ENCODE measurements at regions not wholly inside any gene's neighbourhood (a gene's known extent, or its start where the extent isn't known, plus 50 kb on each side); places are given as distances from the start of the nearest gene placed in this dataset.

GRCh38 chr17:33451221-33451620 lies 158.1 kb upstream of the ASIC2 start:
- TF ChIP-seq, protein P1, sequence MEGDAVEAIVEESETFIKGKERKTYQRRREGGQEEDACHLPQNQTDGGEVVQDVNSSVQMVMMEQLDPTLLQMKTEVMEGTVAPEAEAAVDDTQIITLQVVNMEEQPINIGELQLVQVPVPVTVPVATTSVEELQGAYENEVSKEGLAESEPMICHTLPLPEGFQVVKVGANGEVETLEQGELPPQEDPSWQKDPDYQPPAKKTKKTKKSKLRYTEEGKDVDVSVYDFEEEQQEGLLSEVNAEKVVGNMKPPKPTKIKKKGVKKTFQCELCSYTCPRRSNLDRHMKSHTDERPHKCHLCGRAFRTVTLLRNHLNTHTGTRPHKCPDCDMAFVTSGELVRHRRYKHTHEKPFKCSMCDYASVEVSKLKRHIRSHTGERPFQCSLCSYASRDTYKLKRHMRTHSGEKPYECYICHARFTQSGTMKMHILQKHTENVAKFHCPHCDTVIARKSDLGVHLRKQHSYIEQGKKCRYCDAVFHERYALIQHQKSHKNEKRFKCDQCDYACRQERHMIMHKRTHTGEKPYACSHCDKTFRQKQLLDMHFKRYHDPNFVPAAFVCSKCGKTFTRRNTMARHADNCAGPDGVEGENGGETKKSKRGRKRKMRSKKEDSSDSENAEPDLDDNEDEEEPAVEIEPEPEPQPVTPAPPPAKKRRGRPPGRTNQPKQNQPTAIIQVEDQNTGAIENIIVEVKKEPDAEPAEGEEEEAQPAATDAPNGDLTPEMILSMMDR (conservative IDR thresholded peaks at IDR 0.05) = no peak
- TF ChIP-seq ZFX (IDR thresholded peaks at IDR 0.05) = no peak
- no peak overlapping the region for H3K27ac ChIP-seq

- no peak overlapping the region for H3K27ac ChIP-seq
- no peak for TF ChIP-seq ZFX (IDR thresholded peaks at IDR 0.05)
- TF ChIP-seq, protein P1 (conservative IDR thresholded peaks at IDR 0.05) = no peak
Observed at GRCh38 chr17:33457477-33457876, 164.4 kb upstream of the ASIC2 start.

DNA sequence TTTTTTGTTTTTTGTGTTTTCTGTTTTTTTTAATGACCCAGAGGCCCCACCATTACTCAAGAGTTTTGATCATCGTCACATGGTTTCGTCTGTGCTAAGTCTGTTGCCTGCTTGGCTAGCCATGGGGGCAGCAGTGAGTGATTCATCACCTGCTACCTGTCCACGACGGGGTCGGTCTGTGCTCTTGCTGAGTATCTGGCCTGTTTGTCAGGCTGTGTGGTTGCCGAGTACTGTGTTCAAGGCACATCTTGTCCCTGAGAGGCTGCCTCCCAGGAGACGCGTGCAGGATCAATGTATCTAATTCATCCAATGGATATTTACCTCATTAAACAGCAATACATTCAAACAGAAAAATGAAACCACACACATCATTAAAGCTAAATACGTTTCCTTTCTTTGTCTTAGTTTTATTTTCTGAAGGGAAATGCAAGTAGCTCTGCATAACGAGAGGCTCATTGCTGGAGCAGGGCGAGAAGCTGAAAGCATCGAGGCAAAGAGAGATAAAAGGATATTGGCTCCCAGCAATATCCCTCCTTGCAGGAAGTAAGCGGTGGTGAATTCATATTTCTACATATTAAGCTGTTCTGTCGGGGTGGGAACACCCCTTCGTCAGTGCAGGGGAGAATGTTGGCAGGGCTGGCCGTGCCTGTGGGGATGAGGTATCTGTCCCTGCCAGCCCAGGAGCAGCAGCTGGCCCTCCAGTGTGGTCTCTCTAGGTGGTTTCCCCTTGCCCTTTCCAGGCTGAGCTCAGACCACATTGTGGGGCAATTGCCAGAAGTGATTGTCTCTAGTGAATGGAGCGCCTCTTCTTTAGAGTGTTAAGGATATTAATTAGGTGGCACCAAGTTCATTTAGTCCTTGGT lies 166.2 kb upstream of the ASIC2 start:
- H3K27ac ChIP-seq = no peak overlapping the region
- TF ChIP-seq, protein P1 (conservative IDR thresholded peaks at IDR 0.05) = no peak
- TF ChIP-seq ZFX (IDR thresholded peaks at IDR 0.05) = no peak

GRCh38 chr17:33460781-33461450 lies 167.8 kb upstream of the ASIC2 start:
- no peak overlapping the region for H3K27ac ChIP-seq
- TF ChIP-seq, protein P1 (conservative IDR thresholded peaks at IDR 0.05) = no peak
- no peak for TF ChIP-seq ZFX (IDR thresholded peaks at IDR 0.05)

DNA sequence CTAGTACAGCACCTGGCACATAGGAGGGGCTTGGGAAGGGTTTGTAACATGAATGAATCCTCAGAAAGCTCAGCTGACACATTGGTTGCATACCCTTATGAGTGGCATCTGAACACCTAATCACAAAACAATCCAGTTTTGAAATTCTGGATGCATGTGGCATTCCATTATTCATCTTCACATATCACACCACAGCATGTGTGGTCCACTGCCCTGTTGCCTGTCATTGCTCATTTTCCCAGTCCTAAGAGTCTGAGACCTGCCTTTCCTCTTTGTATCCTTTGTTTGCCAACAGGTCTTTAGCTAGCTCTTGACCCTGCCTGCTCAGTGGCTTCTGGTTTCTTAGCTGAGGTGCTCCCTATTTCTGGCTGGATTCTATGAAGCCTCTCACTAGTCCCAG lies 170.8 kb upstream of the ASIC2 start:
- TF ChIP-seq, protein P1 (conservative IDR thresholded peaks at IDR 0.05) = no peak
- TF ChIP-seq ZFX (IDR thresholded peaks at IDR 0.05) = no peak

DNA sequence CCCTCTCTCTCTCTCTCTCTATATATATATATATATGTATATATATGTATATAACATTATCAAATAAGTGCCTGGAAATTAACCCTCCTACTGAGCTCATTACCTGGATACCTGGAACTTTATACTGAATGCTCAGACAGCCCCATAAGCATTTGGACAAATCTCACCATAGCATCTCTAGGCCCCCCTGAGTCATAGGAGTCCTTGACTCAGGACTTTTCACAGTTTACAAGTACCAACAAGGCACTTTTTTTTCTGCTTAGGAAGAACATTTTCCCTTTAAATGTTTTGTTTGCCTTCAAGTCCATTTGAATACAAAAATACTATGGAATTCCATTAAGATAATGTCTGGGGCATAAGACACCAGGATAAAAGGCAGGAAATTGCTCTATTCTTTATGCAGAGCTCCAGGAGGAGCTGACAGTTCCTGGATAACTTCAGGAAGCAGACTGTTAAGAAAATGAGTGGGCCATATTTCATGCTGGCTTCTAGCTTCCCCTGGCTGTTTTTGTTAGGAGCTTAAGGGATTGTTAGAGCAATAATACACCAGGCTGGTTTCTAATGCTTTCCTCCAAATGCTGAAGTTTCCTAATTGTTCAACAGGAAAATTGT lies 171.7 kb upstream of the ASIC2 start:
- TF ChIP-seq, protein P1 (conservative IDR thresholded peaks at IDR 0.05) = no peak
- TF ChIP-seq ZFX (IDR thresholded peaks at IDR 0.05) = no peak
- H3K27ac ChIP-seq = no peak overlapping the region

More for the DNA sequence above, 170.8 kb upstream of the ASIC2 start:
- no peak overlapping the region for H3K27ac ChIP-seq

DNA sequence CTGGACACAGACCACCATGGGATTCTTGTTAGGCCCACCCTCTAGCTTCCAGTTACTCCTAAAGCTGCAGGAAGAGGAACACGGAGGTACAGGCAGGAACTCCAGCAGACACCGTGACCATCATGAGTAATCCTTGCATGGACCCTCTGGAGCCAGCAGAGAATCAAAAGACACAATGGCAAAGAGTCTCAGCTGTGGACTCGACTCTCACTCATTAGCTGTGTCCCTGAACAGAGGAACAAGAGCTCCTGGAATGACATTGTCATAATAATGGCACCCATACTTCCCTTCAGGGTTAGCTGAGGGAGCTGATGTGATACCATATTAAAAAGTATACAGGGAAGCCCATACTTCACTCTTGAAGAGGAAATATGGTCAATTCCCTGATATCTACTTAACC lies 176.3 kb upstream of the ASIC2 start:
- TF ChIP-seq, protein P1 (conservative IDR thresholded peaks at IDR 0.05) = no peak
- TF ChIP-seq ZFX (IDR thresholded peaks at IDR 0.05) = no peak
- no peak overlapping the region for H3K27ac ChIP-seq
